ENCODE measurements at regions not wholly inside any gene's neighbourhood (a gene's known extent, or its start where the extent isn't known, plus 50 kb on each side); places are given as distances from the start of the nearest gene placed in this dataset.

GRCh38 chr11:32188785-32189184 is 97.9 kb downstream of the RCN1 start:
- no peak for DNase-seq
- in situ Hi-C loops (cut with HindIII; ENCODE audit: low pct_ligation_motif_present, low pct_unique_long_range_greater_than_20kb, low sequenced_read_pairs), result no loop called here

GRCh38 chr11:32196137-32196536 is 105.3 kb downstream of the RCN1 start:
- in situ Hi-C loops (cut with HindIII; ENCODE audit: low pct_ligation_motif_present, low pct_unique_long_range_greater_than_20kb, low sequenced_read_pairs), result no loop called here
- DNase-seq, result no peak

- in situ Hi-C loops (cut with HindIII; ENCODE audit: low pct_ligation_motif_present, low pct_unique_long_range_greater_than_20kb, low sequenced_read_pairs), result no loop called here
- DNase-seq, result peak; percentile 10
Measured at GRCh38 chr11:32198053-32198452, 107.2 kb downstream of the RCN1 start.

GRCh38 chr11:32200136-32200847 is 109.4 kb downstream of the RCN1 start:
- DNase-seq, result no peak
- in situ Hi-C loops (cut with HindIII; ENCODE audit: low pct_ligation_motif_present, low pct_unique_long_range_greater_than_20kb, low sequenced_read_pairs), result no loop called here

GRCh38 chr11:32204751-32205150 is 113.9 kb downstream of the RCN1 start:
- in situ Hi-C loops (cut with HindIII; ENCODE audit: low pct_ligation_motif_present, low pct_unique_long_range_greater_than_20kb, low sequenced_read_pairs), result no loop called here
- no peak for DNase-seq

GRCh38 chr11:32210556-32210955 is 119.7 kb downstream of the RCN1 start:
- DNase-seq, result no peak
- in situ Hi-C loops (cut with HindIII; ENCODE audit: low pct_ligation_motif_present, low pct_unique_long_range_greater_than_20kb, low sequenced_read_pairs), result no loop called here

- peak; percentile 80 for DNase-seq
- in situ Hi-C loops (cut with HindIII; ENCODE audit: low pct_ligation_motif_present, low pct_unique_long_range_greater_than_20kb, low sequenced_read_pairs), result no loop called here
Measured at GRCh38 chr11:32213223-32213622, 122.3 kb downstream of the RCN1 start.

- in situ Hi-C loops (cut with HindIII; ENCODE audit: low pct_ligation_motif_present, low pct_unique_long_range_greater_than_20kb, low sequenced_read_pairs), result no loop called here
- no peak for DNase-seq
Measured at GRCh38 chr11:32215157-32215556, 124.3 kb downstream of the RCN1 start.

GRCh38 chr11:32216749-32217148 is 125.9 kb downstream of the RCN1 start:
- in situ Hi-C loops (cut with HindIII; ENCODE audit: low pct_ligation_motif_present, low pct_unique_long_range_greater_than_20kb, low sequenced_read_pairs), result no loop called here
- no peak for DNase-seq

GRCh38 chr11:32219320-32219719 is 128.4 kb downstream of the RCN1 start:
- in situ Hi-C loops (cut with HindIII; ENCODE audit: low pct_ligation_motif_present, low pct_unique_long_range_greater_than_20kb, low sequenced_read_pairs), result no loop called here
- no peak for DNase-seq

GRCh38 chr11:32221476-32222032 is 130.7 kb downstream of the RCN1 start:
- in situ Hi-C loops (cut with HindIII; ENCODE audit: low pct_ligation_motif_present, low pct_unique_long_range_greater_than_20kb, low sequenced_read_pairs), result no loop called here
- DNase-seq, result no peak

- DNase-seq, result no peak
- in situ Hi-C loops (cut with HindIII; ENCODE audit: low pct_ligation_motif_present, low pct_unique_long_range_greater_than_20kb, low sequenced_read_pairs), result no loop called here
Measured at GRCh38 chr11:32224580-32224979, 133.7 kb downstream of the RCN1 start.

GRCh38 chr11:32225571-32226285 is 134.9 kb downstream of the RCN1 start:
- DNase-seq, result no peak
- in situ Hi-C loops (cut with HindIII; ENCODE audit: low pct_ligation_motif_present, low pct_unique_long_range_greater_than_20kb, low sequenced_read_pairs), result no loop called here

GRCh38 chr11:32226480-32226879 is 135.6 kb downstream of the RCN1 start:
- in situ Hi-C loops (cut with HindIII; ENCODE audit: low pct_ligation_motif_present, low pct_unique_long_range_greater_than_20kb, low sequenced_read_pairs), result no loop called here
- DNase-seq, result no peak

- no peak for DNase-seq
- in situ Hi-C loops (cut with HindIII; ENCODE audit: low pct_ligation_motif_present, low pct_unique_long_range_greater_than_20kb, low sequenced_read_pairs), result no loop called here
Measured at GRCh38 chr11:32229576-32230240, 138.8 kb downstream of the RCN1 start.

- in situ Hi-C loops (cut with HindIII; ENCODE audit: low pct_ligation_motif_present, low pct_unique_long_range_greater_than_20kb, low sequenced_read_pairs), result no loop called here
- DNase-seq, result peak; percentile 29
Measured at GRCh38 chr11:32231909-32232493, 141.1 kb downstream of the RCN1 start.

GRCh38 chr11:32232516-32232915 is 141.6 kb downstream of the RCN1 start:
- in situ Hi-C loops (cut with HindIII; ENCODE audit: low pct_ligation_motif_present, low pct_unique_long_range_greater_than_20kb, low sequenced_read_pairs), result no loop called here
- no peak for DNase-seq

GRCh38 chr11:32233276-32233675 is 142.4 kb downstream of the RCN1 start:
- in situ Hi-C loops (cut with HindIII; ENCODE audit: low pct_ligation_motif_present, low pct_unique_long_range_greater_than_20kb, low sequenced_read_pairs), result no loop called here
- DNase-seq, result no peak

- DNase-seq, result no peak
- in situ Hi-C loops (cut with HindIII; ENCODE audit: low pct_ligation_motif_present, low pct_unique_long_range_greater_than_20kb, low sequenced_read_pairs), result no loop called here
Measured at GRCh38 chr11:32233928-32234327, 143.1 kb downstream of the RCN1 start.
